ENCODE measurements at regions not wholly inside any gene's neighbourhood (a gene's known extent, or its start where the extent isn't known, plus 50 kb on each side); places are given as distances from the start of the nearest gene placed in this dataset.

GRCh38 chr3:19738846-19739245 is 195.2 kb downstream of the EFHB start:
- Mint-ChIP-seq H3K36me3 (no peaks in the 10 kb centered on the region), H3K4me3 (no peak overlapping the region), H3K27me3 (ENCODE audit: low read depth) (no peaks in the 10 kb centered on the region; the same call in 1 of the 2 replicates), H3K9me3 (no peaks in the 10 kb centered on the region), H3K4me1 (peaks cover 10% of the 10 kb centered on the region), H3K27ac (no peak overlapping the region)
- ATAC-seq (no peak), DNase-seq (ENCODE audit: low spot score) (no peak)
- ChIA-PET CTCF (no interaction called here), POLR2A (no interaction called here)
- TF ChIP-seq ESRRA (CRISPR knock-in tag; IDR thresholded peaks at IDR 0.05; ENCODE audit: borderline replicate concordance) (no peak), HMGA2 (CRISPR knock-in tag; IDR thresholded peaks at IDR 0.05) (no peak), IRF2 (CRISPR knock-in tag; IDR thresholded peaks at IDR 0.05; ENCODE audit: borderline replicate concordance, low read depth) (no peak)

GRCh38 chr3:19735111-19735510 is 198.9 kb downstream of the EFHB start:
- ATAC-seq = no peak
- Mint-ChIP-seq H3K4me1 (no peaks in the 10 kb centered on the region), H3K9me3 (peaks cover 7% of the 10 kb centered on the region; the same call in 1 of the 2 replicates), H3K27ac (no peak overlapping the region), H3K36me3 (no peaks in the 10 kb centered on the region), H3K4me3 (no peak overlapping the region), H3K27me3 (ENCODE audit: low read depth) (no peaks in the 10 kb centered on the region; the same call in 1 of the 2 replicates)
- ChIA-PET POLR2A (interaction anchor here (0.6 kb wide), 1 partner anchor 146 kb away, joined by 3 read pairs; no protein-coding TSS in a partner anchor), CTCF (no interaction called here)
- no peak for DNase-seq (ENCODE audit: low spot score)
- no peak for TF ChIP-seq ZNF281 (CRISPR knock-in tag; IDR thresholded peaks at IDR 0.05)
- no peak for TF ChIP-seq SMAD4 (CRISPR knock-in tag; IDR thresholded peaks at IDR 0.05)
- TF ChIP-seq TCF7 (CRISPR knock-in tag; IDR thresholded peaks at IDR 0.05; ENCODE audit: low read depth) = no peak
- TF ChIP-seq MLX (CRISPR knock-in tag; IDR thresholded peaks at IDR 0.05) = no peak
- no peak for TF ChIP-seq SP1 (CRISPR knock-in tag; conservative IDR thresholded peaks at IDR 0.05)
- TF ChIP-seq MAX (CRISPR knock-in tag; IDR thresholded peaks at IDR 0.05) = no peak
- no peak for TF ChIP-seq ZNF671 (CRISPR knock-in tag; IDR thresholded peaks at IDR 0.05)
- TF ChIP-seq IRF1 (CRISPR knock-in tag; IDR thresholded peaks at IDR 0.05) = no peak
- TF ChIP-seq ZNF121 (CRISPR knock-in tag; IDR thresholded peaks at IDR 0.05) = no peak
- no peak for TF ChIP-seq ZMAT4 (CRISPR knock-in tag; IDR thresholded peaks at IDR 0.05)
- no peak for TF ChIP-seq ZNF317 (CRISPR knock-in tag; IDR thresholded peaks at IDR 0.05; ENCODE audit: borderline replicate concordance, low read depth)
- no peak for TF ChIP-seq NR1H2 (CRISPR knock-in tag; IDR thresholded peaks at IDR 0.05)

GRCh38 chr3:19734453-19734852 is 199.6 kb downstream of the EFHB start:
- Mint-ChIP-seq H3K27me3 (ENCODE audit: low read depth) (no peaks in the 10 kb centered on the region; the same call in 1 of the 2 replicates), H3K4me1 (no peaks in the 10 kb centered on the region), H3K4me3 (no peak overlapping the region), H3K9me3 (peaks cover 11% of the 10 kb centered on the region), H3K27ac (no peak overlapping the region), H3K36me3 (peaks cover 4% of the 10 kb centered on the region; the same call in 1 of the 2 replicates)
- ATAC-seq = no peak
- POLR2A ChIA-PET = no interaction called here
- DNase-seq (ENCODE audit: low spot score) = no peak
- CTCF ChIA-PET = no interaction called here
- TF ChIP-seq ZNF512 (CRISPR knock-in tag; IDR thresholded peaks at IDR 0.05; ENCODE audit: borderline replicate concordance) (no peak), ZNF423 (CRISPR knock-in tag; IDR thresholded peaks at IDR 0.05) (no peak), E2F5 (CRISPR knock-in tag; IDR thresholded peaks at IDR 0.05) (no peak), TEAD1 (CRISPR knock-in tag; IDR thresholded peaks at IDR 0.05) (no peak), JUN (CRISPR knock-in tag; IDR thresholded peaks at IDR 0.05) (no peak), PRRX2 (CRISPR knock-in tag; IDR thresholded peaks at IDR 0.05) (no peak), ATF1 (CRISPR knock-in tag; IDR thresholded peaks at IDR 0.05) (no peak), CREM (CRISPR knock-in tag; IDR thresholded peaks at IDR 0.05) (no peak), CBFB (CRISPR knock-in tag; IDR thresholded peaks at IDR 0.05; ENCODE audit: low read depth) (no peak), OVOL2 (CRISPR knock-in tag; IDR thresholded peaks at IDR 0.05; ENCODE audit: borderline replicate concordance) (no peak), NFE2L1 (CRISPR knock-in tag; IDR thresholded peaks at IDR 0.05) (no peak)

All from WTC11 (cell line).